Neural crest cell (in vitro differentiated cells): ENCODE measurements at regions not wholly inside any gene's neighbourhood (a gene's known extent, or its start where the extent isn't known, plus 50 kb on each side); places are given as distances from the start of the nearest gene placed in this dataset.

Experiments used
- DNase-seq: peaks from one replicate; pipeline ENCODE4 v3.0.0; 2021; ENCODE audit warnings: low read depth, mixed read lengths, low spot score
- H3K27ac Mint-ChIP-seq: one replicate; pipeline ENCODE4 v1.8.0; 2021; ENCODE audit warnings: mild to moderate bottlenecking, mixed read lengths; ENCODE audit not compliant: unreplicated experiment
- H3K27me3 Mint-ChIP-seq: 2 replicates; pipeline ENCODE4 v1.8.0; 2021; ENCODE audit warnings: low read depth, mild to moderate bottlenecking, mixed read lengths
- H3K36me3 Mint-ChIP-seq: 2 replicates; pipeline ENCODE4 v1.8.0; 2021; ENCODE audit warnings: low read depth, mild to moderate bottlenecking, mixed read lengths
- H3K4me1 Mint-ChIP-seq: 2 replicates; pipeline ENCODE4 v1.8.0; 2021; ENCODE audit warnings: mixed read lengths
- H3K4me3 Mint-ChIP-seq: one replicate; pipeline ENCODE4 v1.8.0; 2021; ENCODE audit warnings: mild to moderate bottlenecking, mixed read lengths
- H3K9me3 Mint-ChIP-seq: 2 replicates; pipeline ENCODE4 v1.8.0; 2021; ENCODE audit warnings: mixed read lengths
- CTCF ChIP-seq: fragments of 200-600 bp; sonication (generic); conservative IDR thresholded peaks from 2 replicates; pipeline ENCODE4 v1.5.0; 2021; ENCODE audit warnings: antibody characterized with exemption, mild to moderate bottlenecking

DNA sequence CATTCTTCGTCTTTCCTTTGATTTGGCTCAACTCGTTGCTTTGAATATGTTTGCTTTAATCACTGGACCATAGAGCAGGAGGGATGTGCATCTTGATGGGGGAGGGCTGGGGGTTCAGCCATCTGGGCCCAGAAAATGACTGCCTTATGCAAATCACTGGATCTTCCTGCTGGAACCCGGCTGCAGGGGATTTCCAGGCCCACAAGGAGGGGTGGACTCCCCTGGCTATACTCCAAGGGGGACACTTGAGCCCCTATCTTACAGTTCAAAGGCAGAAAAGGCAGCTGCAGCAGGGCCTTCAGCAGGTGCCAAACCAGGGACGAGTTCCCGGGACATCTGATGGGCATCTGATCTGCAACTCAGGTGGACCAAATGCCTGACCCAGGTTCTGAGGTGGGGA lies 122.5 kb downstream of the DICER1 start:
- H3K36me3 Mint-ChIP-seq: peaks cover 7% of the 10 kb centered on the region
- no peak overlapping the region for H3K4me3 Mint-ChIP-seq
- no peaks in the 10 kb centered on the region for H3K27me3 Mint-ChIP-seq
- no peak for DNase-seq
- H3K4me1 Mint-ChIP-seq: no peaks in the 10 kb centered on the region
- H3K27ac Mint-ChIP-seq: no peak overlapping the region
- peaks cover 9% of the 10 kb centered on the region for H3K9me3 Mint-ChIP-seq
- no peak for TF ChIP-seq CTCF

DNA sequence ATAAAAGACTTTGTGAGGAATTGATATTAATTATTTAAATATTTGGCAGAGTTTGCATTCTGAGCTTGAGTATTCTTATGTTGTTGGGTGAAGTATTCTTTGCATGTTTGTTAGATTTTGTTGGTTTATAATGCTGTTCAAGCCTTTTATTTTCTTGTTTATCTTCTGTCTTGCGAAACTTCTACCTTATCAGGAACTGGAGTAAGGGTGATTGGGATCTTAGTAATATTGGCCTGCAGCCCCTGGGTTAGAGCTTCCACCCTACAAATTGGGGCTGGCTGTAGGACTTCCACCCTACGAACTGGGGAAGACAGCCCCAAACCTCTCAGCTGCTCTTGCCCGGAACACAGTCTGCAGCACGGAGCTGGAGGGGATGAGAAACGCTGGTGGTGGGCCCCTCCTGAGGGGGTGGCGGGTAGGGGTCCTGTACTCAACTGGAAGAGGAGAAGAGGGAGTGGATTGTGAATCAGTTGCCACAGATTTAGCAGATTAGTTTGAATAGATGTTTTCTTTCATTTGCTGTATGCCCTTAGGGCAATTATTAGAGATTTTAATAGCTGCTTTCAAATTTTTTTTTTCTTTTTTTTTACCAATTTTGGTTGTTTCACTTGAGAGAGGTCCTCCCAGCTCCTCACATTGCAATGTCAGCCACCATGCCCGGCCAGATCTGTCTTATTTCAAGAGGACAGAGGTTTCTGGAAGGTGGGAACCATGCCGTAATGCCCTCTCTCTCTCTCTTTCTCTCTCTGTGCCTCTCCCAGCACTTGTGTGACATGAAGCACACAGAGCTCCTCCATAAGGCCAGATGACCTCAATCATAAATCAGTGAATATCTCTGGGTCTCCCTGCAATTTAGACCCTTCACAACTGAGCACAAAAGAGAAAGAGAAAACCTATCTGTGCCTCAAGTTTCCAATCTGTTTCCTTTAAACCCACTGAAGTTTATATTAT lies 123.4 kb downstream of the DICER1 start:
- no peak for TF ChIP-seq CTCF
- H3K27ac Mint-ChIP-seq: no peak overlapping the region
- H3K36me3 Mint-ChIP-seq: peaks cover 12% of the 10 kb centered on the region
- H3K9me3 Mint-ChIP-seq: peaks cover 15% of the 10 kb centered on the region
- peaks cover 2% of the 10 kb centered on the region for H3K27me3 Mint-ChIP-seq
- H3K4me3 Mint-ChIP-seq: no peak overlapping the region
- no peaks in the 10 kb centered on the region for H3K4me1 Mint-ChIP-seq
- DNase-seq: no peak

- no peak for TF ChIP-seq CTCF
- Mint-ChIP-seq H3K4me1 (no peaks in the 10 kb centered on the region), H3K27ac (no peak overlapping the region), H3K27me3 (peaks cover 2% of the 10 kb centered on the region), H3K9me3 (peaks cover 15% of the 10 kb centered on the region), H3K36me3 (peaks cover 12% of the 10 kb centered on the region), H3K4me3 (no peak overlapping the region)
- no peak for DNase-seq
Measured at GRCh38 chr14:95033031-95033430, 124.3 kb downstream of the DICER1 start.

GRCh38 chr14:95026851-95027463 lies 130.4 kb downstream of the DICER1 start:
- H3K4me1 Mint-ChIP-seq: no peaks in the 10 kb centered on the region
- peaks cover 13% of the 10 kb centered on the region for H3K9me3 Mint-ChIP-seq
- H3K27ac Mint-ChIP-seq: peak overlapping the region; percentile 52
- DNase-seq: no peak
- no peak overlapping the region for H3K4me3 Mint-ChIP-seq
- peaks cover 10% of the 10 kb centered on the region for H3K36me3 Mint-ChIP-seq
- H3K27me3 Mint-ChIP-seq: peaks cover 2% of the 10 kb centered on the region
- no peak for TF ChIP-seq CTCF

DNA sequence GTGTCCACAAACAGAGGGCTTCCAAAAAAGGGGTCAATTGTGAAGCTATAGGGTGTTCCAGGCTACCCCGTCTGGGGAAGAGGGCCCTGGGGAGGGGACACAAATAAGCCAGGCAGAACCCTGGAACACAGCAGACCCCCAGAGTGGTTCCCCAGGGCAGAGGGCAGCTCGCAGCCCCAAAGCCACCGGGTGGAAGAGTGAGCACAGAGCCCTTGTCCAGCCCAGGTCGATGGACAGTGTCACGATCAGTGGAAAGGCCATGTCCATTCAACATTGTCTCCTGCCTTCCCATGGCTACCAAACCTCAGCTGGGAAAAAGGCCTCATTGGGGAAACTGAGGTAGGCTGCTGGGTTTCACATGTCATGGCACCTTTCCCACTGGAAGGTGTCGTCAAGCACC lies 131.4 kb downstream of the DICER1 start:
- no peak for DNase-seq
- H3K4me3 Mint-ChIP-seq: no peak overlapping the region
- no peak for TF ChIP-seq CTCF
- no peak overlapping the region for H3K27ac Mint-ChIP-seq
- H3K36me3 Mint-ChIP-seq: peaks cover 7% of the 10 kb centered on the region
- peaks cover 2% of the 10 kb centered on the region for H3K27me3 Mint-ChIP-seq
- peaks cover 11% of the 10 kb centered on the region for H3K9me3 Mint-ChIP-seq
- H3K4me1 Mint-ChIP-seq: no peaks in the 10 kb centered on the region
